HT-29 (cell line): ENCODE measurements at regions not wholly inside any gene's neighbourhood (a gene's known extent, or its start where the extent isn't known, plus 50 kb on each side); places are given as distances from the start of the nearest gene placed in this dataset.

ENCODE experiments used
- DNase-seq: peaks from one replicate; pipeline ENCODE4 v3.0.0-alpha.2; 2015; ENCODE audit warnings: low spot score

DNA sequence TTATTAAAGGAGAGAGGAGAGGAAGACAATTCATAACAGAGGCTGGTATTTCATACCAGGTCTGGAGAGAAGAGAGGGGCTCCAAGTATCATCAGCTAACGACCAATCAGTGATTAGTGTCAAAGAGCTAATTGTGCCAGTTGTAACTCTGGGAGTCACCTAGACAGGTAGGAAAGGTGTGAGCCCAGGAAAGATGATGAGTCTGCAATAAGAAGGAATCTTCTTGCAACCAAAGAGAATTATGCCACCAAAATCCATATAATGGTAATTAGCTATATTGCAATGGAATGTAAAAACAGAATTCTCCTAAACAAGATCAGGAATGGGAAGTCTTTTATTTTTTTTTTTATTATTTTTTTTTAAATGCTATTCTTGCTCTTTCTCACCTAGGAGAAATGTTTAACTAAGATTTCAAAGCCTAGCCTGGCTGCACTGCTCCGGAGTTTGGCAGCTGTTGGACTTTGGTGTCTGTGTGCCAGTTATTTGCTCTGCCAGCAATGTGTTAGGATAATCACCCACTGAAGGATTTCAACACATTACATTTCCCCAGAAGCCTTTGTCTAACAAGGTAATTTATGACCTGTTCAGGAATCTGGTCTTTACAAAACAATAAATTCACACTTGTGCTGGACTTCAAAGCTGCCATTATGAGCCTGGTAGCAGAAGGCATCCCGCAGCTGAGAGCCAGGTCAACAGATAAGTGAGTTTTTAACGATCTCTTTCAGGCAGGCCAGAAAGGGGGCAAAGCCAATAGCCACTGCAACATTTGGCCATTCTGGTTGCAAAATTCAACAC is 89.4 kb downstream of the FOXB1 start:
- peak; percentile 60 for DNase-seq

- no peak for DNase-seq
These were observed 91.6 kb downstream of the FOXB1 start for GRCh38 chr15:60095711-60096110.

DNA sequence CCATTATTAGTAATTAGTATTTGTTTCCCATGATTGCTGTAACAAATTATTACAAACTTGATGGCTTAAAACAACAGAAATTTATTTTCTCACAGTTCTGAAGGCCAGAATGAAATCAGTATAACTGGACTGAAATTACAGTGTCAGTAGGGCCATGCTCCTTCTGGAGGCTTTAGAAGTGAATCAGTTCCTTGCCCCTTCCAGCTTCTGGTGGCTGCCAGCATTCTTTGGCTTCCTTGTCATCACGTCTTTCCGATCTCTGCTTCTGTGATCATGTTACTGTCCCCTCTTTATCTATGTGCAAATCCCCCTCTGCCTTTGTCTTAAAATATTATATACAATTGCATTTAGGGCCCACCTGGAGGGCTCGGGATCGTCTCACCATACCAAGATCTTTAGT is 92.0 kb downstream of the FOXB1 start:
- no peak for DNase-seq

GRCh38 chr15:60101416-60101815 is 97.3 kb downstream of the FOXB1 start:
- DNase-seq = no peak

GRCh38 chr15:60102748-60103147 is 98.6 kb downstream of the FOXB1 start:
- DNase-seq = no peak

DNA sequence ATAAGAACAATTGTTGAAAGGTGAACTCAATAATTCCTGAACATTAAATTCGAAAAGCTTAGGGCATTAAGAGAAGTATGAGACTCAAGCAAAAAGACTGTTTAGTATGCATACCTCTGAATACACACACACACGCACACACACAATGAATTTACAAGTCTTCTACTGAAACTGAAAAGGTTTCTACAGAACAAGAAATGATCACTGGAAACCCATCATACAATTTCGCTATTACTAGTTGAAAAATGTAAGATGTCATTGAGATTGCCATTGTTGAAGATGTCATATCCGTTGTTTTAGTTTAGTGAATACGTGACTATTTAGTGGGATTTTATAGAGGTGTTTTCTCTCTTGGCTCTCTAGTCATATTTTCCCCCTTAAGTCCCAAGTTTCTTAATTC is 106.8 kb downstream of the FOXB1 start:
- DNase-seq = no peak

DNA sequence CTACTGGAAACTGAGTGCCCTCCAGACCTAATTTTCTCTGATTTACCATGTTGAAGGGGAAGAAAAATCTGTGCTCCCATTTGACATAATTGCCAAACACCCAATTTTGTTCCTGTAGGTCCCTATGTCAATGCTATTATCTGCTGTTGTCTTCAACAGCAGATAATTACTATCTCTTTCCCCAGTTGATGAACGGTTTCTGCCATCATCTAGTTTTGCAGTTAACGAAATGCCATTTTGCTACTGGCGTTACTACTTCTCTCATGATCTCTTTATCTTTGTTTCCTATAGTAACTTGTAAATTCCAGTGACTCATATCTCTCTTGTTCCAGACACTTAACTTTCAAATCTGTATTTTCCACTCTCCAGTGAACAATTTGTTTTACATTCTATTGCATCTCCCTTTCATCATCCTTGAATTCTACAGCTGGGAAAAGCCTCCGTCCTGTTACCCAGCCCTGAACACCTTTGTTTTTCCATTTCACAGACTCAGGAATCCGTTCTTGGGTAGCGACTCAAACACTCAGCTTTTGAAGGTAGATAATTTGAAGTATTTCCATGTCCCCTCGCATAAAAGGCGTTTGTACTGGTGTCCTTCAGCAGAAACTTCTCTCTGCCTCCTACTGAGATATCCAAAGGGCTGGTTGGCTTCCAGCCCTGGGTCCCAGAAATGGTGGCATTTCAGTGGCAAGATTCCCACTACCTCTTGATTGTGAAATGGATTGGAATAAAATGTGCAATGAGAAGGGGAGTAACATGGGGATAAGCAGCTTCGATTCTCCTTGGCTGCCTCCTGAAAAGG is 111.7 kb downstream of the FOXB1 start:
- no peak for DNase-seq

GRCh38 chr15:60116456-60117089 is 112.5 kb downstream of the FOXB1 start:
- DNase-seq = no peak

GRCh38 chr15:60118146-60118545 is 114.0 kb downstream of the FOXB1 start:
- no peak for DNase-seq

DNA sequence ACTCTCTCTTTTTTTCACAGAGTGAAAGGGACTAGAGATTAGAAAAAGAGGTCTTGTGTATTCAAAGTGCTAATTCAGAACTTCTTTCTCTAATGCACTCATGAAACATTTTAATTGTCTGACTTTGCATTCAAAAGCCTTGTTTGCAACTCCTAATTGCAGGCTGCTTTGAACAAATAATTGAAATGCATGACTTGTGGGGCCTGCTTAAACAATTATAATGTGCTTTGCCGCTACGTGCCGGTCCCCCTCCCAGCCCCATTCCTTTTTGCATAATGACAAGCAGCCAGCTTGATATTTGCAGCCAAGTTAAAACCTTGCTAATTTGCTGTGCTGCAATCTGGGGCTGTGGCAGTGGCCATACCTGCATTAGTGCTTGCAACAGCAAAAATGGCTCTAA is 114.5 kb downstream of the FOXB1 start:
- no peak for DNase-seq

- no peak for DNase-seq
These were observed 115.0 kb downstream of the FOXB1 start for GRCh38 chr15:60119101-60119500.

DNA sequence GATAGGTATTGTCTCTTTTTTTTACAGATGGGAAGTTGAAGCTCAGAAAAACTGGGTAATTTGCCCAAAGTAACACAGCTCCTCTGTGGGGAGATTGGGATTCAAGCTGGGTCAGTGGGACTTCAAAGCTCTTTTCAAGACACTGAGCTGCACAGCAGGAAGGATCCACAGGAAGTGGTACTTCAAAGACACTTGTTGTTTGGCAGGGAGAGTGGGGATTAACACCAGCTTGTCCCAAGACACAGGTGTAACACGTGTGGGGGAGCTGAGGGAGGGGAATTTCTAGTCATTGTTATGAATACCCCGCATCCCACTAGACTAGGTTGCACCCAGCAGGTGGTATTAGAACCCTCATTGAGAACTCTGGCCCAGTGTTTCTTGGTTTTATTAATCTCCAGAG is 116.0 kb downstream of the FOXB1 start:
- DNase-seq = no peak

DNA sequence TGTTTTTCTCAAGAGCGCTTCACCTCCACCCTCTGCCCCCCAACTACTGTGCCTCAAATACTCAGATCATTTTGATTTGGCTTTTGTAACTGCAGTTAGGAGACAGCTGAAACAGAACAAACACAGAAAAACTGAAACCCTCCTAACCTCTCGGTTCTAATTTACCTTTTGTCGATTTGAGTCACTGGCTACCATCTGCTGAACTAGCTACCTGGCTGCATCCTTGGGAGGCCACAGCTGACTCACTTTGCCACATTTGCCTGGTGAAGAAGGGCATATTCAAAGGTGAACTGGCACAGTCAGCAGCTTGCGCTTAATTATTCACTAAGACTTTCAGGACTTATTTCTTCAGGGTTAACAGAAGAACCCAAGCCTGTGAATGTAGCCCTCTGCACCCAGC is 117.7 kb downstream of the FOXB1 start:
- no peak for DNase-seq

GRCh38 chr15:60122691-60123090 is 118.6 kb downstream of the FOXB1 start:
- no peak for DNase-seq

GRCh38 chr15:60124460-60125070 is 120.5 kb downstream of the FOXB1 start:
- DNase-seq = no peak

DNA sequence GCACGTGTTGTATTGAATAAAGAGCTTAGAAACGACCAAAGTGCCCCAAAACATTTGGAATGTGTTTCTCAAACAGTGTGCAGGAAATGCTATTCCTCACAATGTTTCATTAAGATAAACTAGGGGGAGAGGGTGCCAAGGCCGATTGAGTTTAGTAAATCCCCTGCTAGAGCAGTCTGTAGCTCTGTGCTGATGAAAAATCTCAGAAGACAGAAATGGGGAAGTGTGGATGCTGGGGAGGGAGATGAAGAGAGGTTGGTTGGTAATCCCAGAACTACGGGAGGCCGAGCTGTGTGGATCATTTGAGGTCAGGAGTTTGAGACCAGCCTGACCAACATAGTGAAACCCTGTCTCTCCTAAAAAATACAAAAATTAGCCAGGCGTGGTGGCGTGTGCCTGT is 121.2 kb downstream of the FOXB1 start:
- DNase-seq = no peak

- DNase-seq = no peak
These were observed 122.1 kb downstream of the FOXB1 start for GRCh38 chr15:60126200-60126599.

- no peak for DNase-seq
These were observed 122.5 kb downstream of the FOXB1 start for GRCh38 chr15:60126661-60127060.

DNA sequence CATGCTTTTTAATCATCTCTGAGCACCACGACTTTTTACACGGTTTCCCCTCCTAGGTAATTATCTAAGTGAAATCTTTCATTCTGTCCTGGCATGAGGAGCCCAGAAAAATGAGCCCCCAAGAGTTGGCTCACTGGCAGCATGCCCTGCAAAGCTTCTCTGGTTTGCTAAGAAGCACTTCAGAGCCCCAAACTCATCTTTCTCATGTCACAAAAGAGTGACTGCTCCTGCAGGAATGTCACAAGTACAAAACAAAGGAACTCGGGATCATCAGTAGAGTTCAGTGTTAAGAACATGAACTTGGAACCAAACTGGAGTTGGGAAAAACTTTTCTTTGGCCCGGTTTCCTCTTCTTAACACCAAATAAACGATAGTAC is 123.9 kb downstream of the FOXB1 start:
- no peak for DNase-seq

DNA sequence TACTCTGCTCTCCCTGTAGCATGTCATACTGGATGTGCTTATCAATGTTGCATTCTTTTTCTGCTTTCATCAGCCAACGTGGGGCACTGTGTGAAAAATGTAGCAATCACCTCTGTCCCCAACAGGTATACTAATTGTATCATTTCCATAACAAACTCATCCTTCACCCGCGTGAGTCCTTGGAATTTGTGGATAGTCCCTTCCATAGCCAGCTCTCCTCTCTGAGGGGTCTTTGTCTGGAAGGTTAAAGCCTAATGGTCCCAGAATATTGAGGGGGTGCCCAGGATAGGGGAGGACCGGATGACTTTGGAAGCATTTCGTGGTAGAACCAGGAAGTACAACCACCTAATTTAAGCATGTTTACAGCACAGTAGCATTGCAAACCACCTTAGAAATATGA is 124.6 kb downstream of the FOXB1 start:
- DNase-seq = no peak

- no peak for DNase-seq
These were observed 126.3 kb downstream of the FOXB1 start for GRCh38 chr15:60130398-60130797.

- no peak for DNase-seq
These were observed 126.7 kb downstream of the FOXB1 start for GRCh38 chr15:60130821-60131220.
